IMR-90 (cell line): ENCODE measurements at regions not wholly inside any gene's neighbourhood (a gene's known extent, or its start where the extent isn't known, plus 50 kb on each side); places are given as distances from the start of the nearest gene placed in this dataset.

Source experiments
- CHD1 ChIP-seq: IDR thresholded peaks from 2 replicates; pipeline ENCODE4 v1.6.1; 2012; ENCODE audit warnings: low read depth, low read length, improper control_type of control experiment
- CTCF ChIP-seq: conservative IDR thresholded peaks from 2 replicates; pipeline ENCODE4 v1.5.1; 2012; ENCODE audit warnings: mild to moderate bottlenecking, low read depth, low read length, improper control_type of control experiment
- FOS ChIP-seq: fragments of 150-350 bp; IDR thresholded peaks from 2 replicates; pipeline ENCODE4 v1.6.1; 2016; ENCODE audit warnings: low read depth, low read length
- MAFK ChIP-seq: IDR thresholded peaks from 2 replicates; pipeline ENCODE4 v1.6.1; 2012; ENCODE audit warnings: low read depth, low read length, improper control_type of control experiment
- MAZ ChIP-seq: IDR thresholded peaks from 2 replicates; pipeline ENCODE4 v1.6.1; 2012; ENCODE audit warnings: low read depth, mild to moderate bottlenecking, low read length, improper control_type of control experiment, moderate library complexity, borderline replicate concordance
- MXI1 ChIP-seq: IDR thresholded peaks from 2 replicates; pipeline ENCODE4 v1.6.1; 2012; ENCODE audit warnings: low read depth, mild to moderate bottlenecking, low read length, moderate library complexity, borderline replicate concordance
- POLR2A ChIP-seq: IDR thresholded peaks from 2 replicates; pipeline ENCODE4 v1.6.1; 2012; ENCODE audit warnings: mild to moderate bottlenecking, low read depth, low read length
- RAD21 ChIP-seq: IDR thresholded peaks from 2 replicates; pipeline ENCODE4 v1.6.1; 2012; ENCODE audit warnings: low read length, improper control_type of control experiment
- RCOR1 ChIP-seq: IDR thresholded peaks from 2 replicates; pipeline ENCODE4 v1.6.1; 2012; ENCODE audit warnings: mild to moderate bottlenecking, low read length, improper control_type of control experiment; ENCODE audit not compliant: insufficient replicate concordance
- RFX5 ChIP-seq: IDR thresholded peaks from 2 replicates; pipeline ENCODE4 v1.8.0; 2012; ENCODE audit warnings: low read depth, mild to moderate bottlenecking, low read length, moderate library complexity
- SMC3 ChIP-seq: fragments of 150-350 bp; IDR thresholded peaks from 2 replicates; pipeline ENCODE4 v1.6.1; 2016; ENCODE audit warnings: low read depth, mild to moderate bottlenecking, antibody characterized with exemption, low read length, moderate library complexity
- TF ChIP-seq, protein P1 (sequence below): fragments of 150-350 bp; IDR thresholded peaks from 2 replicates; pipeline ENCODE4 v1.6.1; 2017; ENCODE audit warnings: mild to moderate bottlenecking, antibody characterized with exemption, low read length, low read depth

DNA sequence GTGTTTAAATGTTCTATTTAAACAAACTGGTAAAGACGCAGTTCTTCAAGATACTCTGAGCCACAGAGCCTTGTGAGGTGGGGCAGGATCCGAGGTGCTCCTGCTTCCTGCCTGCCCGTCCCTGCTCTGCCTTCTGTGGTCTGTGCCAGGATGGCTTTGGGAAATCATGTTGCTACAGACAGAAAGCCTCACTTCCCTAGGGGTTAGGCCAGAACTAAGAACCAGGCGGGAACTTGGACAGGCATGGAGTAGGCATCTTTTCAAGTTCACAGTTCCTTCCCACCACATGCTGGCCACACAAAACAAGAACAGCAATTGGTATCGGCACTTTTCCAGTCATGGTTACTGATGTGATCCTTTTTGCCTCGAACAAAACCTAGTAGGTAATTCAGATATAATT lies 67.7 kb upstream of the SPOCK1 start:
- no peak for TF ChIP-seq MAFK
- no peak for TF ChIP-seq MXI1
- no peak for TF ChIP-seq CTCF
- no peak for TF ChIP-seq POLR2A
- no peak for TF ChIP-seq CHD1
- no peak for TF ChIP-seq RAD21
- no peak for TF ChIP-seq MAZ
- no peak for TF ChIP-seq SMC3
- TF ChIP-seq, protein P1, sequence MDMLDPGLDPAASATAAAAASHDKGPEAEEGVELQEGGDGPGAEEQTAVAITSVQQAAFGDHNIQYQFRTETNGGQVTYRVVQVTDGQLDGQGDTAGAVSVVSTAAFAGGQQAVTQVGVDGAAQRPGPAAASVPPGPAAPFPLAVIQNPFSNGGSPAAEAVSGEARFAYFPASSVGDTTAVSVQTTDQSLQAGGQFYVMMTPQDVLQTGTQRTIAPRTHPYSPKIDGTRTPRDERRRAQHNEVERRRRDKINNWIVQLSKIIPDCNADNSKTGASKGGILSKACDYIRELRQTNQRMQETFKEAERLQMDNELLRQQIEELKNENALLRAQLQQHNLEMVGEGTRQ, result no peak
- no peak for TF ChIP-seq RFX5
- no peak for TF ChIP-seq RCOR1
- TF ChIP-seq FOS, result no peak
